ENCODE measurements at regions not wholly inside any gene's neighbourhood (a gene's known extent, or its start where the extent isn't known, plus 50 kb on each side); places are given as distances from the start of the nearest gene placed in this dataset.
"Not testable (repeated sequence)": the region's sequence is repeated elsewhere in the genome, so short reads cannot be mapped to it uniquely, and the experiment has no call there.

GRCh38 chr13:73808318-73808717 is 325.9 kb downstream of the KLF12 start:
- no peak for DNase-seq (ENCODE audit: low spot score in 2 of 2)
- peaks cover 0 to 4% of the 10 kb centered on the region in 2 donors for H3K36me3 ChIP-seq
- no peaks in the 10 kb centered on the region for H3K9me3 ChIP-seq
- H3K4me1 ChIP-seq: peaks cover 0 to 2% of the 10 kb centered on the region in 2 donors
- H3K27ac ChIP-seq: no peak overlapping the region
- no peaks in the 10 kb centered on the region for H3K27me3 ChIP-seq
- H3K4me3 ChIP-seq: no peak overlapping the region
- intact Hi-C loops (cut with DNase I): no loop called here
- TF ChIP-seq CTCF (IDR thresholded peaks at IDR 0.05): no peak

GRCh38 chr13:73805326-73805958 is 328.8 kb downstream of the KLF12 start:
- H3K4me3 ChIP-seq; H3K4me1 ChIP-seq; intact Hi-C loops (cut with DNase I); H3K9me3 ChIP-seq; DNase-seq (ENCODE audit: low spot score in 2 of 2); H3K27me3 ChIP-seq; H3K36me3 ChIP-seq; H3K27ac ChIP-seq: not testable (repeated sequence)

GRCh38 chr13:73803997-73804396 is 330.2 kb downstream of the KLF12 start:
- H3K27me3 ChIP-seq: no peaks in the 10 kb centered on the region
- H3K4me3 ChIP-seq: no peak overlapping the region
- intact Hi-C loops (cut with DNase I): no loop called here
- no peaks in the 10 kb centered on the region for H3K9me3 ChIP-seq
- TF ChIP-seq CTCF (IDR thresholded peaks at IDR 0.05): no peak
- H3K4me1 ChIP-seq: peaks cover 0 to 2% of the 10 kb centered on the region in 2 donors
- DNase-seq (ENCODE audit: low spot score in 2 of 2): no peak
- H3K27ac ChIP-seq: no peak overlapping the region
- no peaks in the 10 kb centered on the region for H3K36me3 ChIP-seq

- no peak overlapping the region for H3K27ac ChIP-seq
- no peaks in the 10 kb centered on the region for H3K36me3 ChIP-seq
- DNase-seq (ENCODE audit: low spot score in 2 of 2): no peak
- no peaks in the 10 kb centered on the region for H3K27me3 ChIP-seq
- H3K4me1 ChIP-seq: no peaks in the 10 kb centered on the region
- intact Hi-C loops (cut with DNase I): no loop called here
- no peak for TF ChIP-seq CTCF (IDR thresholded peaks at IDR 0.05)
- H3K4me3 ChIP-seq: no peak overlapping the region
- H3K9me3 ChIP-seq: no peaks in the 10 kb centered on the region
These were observed 334.2 kb downstream of the KLF12 start for GRCh38 chr13:73800011-73800410.

GRCh38 chr13:73794755-73795154 is 339.4 kb downstream of the KLF12 start:
- TF ChIP-seq CTCF (IDR thresholded peaks at IDR 0.05): no peak
- Histone ChIP-seq H3K4me3 (no peak overlapping the region), H3K9me3 (no peaks in the 10 kb centered on the region), H3K36me3 (no peaks in the 10 kb centered on the region), H3K27ac (no peak overlapping the region), H3K27me3 (no peaks in the 10 kb centered on the region), H3K4me1 (no peaks in the 10 kb centered on the region)
- intact Hi-C loops (cut with DNase I): no loop called here
- DNase-seq (ENCODE audit: low spot score in 2 of 2): no peak

- intact Hi-C loops (cut with DNase I): no loop called here
- H3K9me3 ChIP-seq: no peaks in the 10 kb centered on the region
- no peaks in the 10 kb centered on the region for H3K36me3 ChIP-seq
- H3K27me3 ChIP-seq: no peaks in the 10 kb centered on the region
- no peak for DNase-seq (ENCODE audit: low spot score in 2 of 2)
- H3K27ac ChIP-seq: no peak overlapping the region
- H3K4me3 ChIP-seq: no peak overlapping the region
- no peak for TF ChIP-seq CTCF (IDR thresholded peaks at IDR 0.05)
- no peaks in the 10 kb centered on the region for H3K4me1 ChIP-seq
These were observed 340.8 kb downstream of the KLF12 start for GRCh38 chr13:73793361-73793760.
